ENCODE measurements at regions not wholly inside any gene's neighbourhood (a gene's known extent, or its start where the extent isn't known, plus 50 kb on each side); places are given as distances from the start of the nearest gene placed in this dataset.

GRCh38 chr5:73323466-73323865, 125.1 kb downstream of the FOXD1 start:
- no peak overlapping the region for H3T11ph ChIP-seq (ENCODE audit: low read length)
- no peak overlapping the region for H2BK20ac ChIP-seq (ENCODE audit: low read depth, low read length, poor library complexity, severe bottlenecking)
- peaks cover 5% of the 10 kb centered on the region; the same call in 1 of the 2 replicates for H3K4me1 ChIP-seq (ENCODE audit: insufficient read depth, low read length)
- H2BK12ac ChIP-seq (ENCODE audit: insufficient read length, low read depth, low read length), result no peak overlapping the region
- H3K23me2 ChIP-seq (ENCODE audit: insufficient read length, low read depth, low read length, poor library complexity, severe bottlenecking), result no peaks in the 10 kb centered on the region
- H3K9ac ChIP-seq (ENCODE audit: extremely low read depth, insufficient read length, low read length), result no peak overlapping the region
- no peak overlapping the region for H2BK5ac ChIP-seq (ENCODE audit: insufficient read length, low read length)
- no peak overlapping the region for H4K91ac ChIP-seq (ENCODE audit: insufficient read length, low read depth, low read length)
- Mint-ChIP-seq H3K4me3 (no peak overlapping the region), H3K27me3 (ENCODE audit: low read depth) (peaks cover 4% of the 10 kb centered on the region; the same call in 1 of the 2 replicates), H3K4me1 (peaks cover 14 to 15% of the 10 kb centered on the region in 2 experiments), H3K27ac (no peak overlapping the region), H3K36me3 (ENCODE audit: insufficient read depth in 1 of 3, low read depth in 3 of 3) (no peaks in the 10 kb centered on the region), H3K9me3 (no peaks in the 10 kb centered on the region)
- H3K56ac ChIP-seq (ENCODE audit: insufficient read length, low read depth, low read length), result no peak overlapping the region
- H4K20me1 ChIP-seq (ENCODE audit: control insufficient read depth, insufficient read depth, insufficient read length), result no peaks in the 10 kb centered on the region
- H2AK5ac ChIP-seq (ENCODE audit: insufficient read length, low read length), result no peak overlapping the region
- WGBS (ENCODE audit: extremely low coverage, insufficient read length, low lambda C conversion rate), result no CpG with 5 or more reads among the region's 5 CpGs
- no peak overlapping the region for H3K23ac ChIP-seq (ENCODE audit: insufficient read length, low read depth, low read length)
- no peak overlapping the region for H4K8ac ChIP-seq (replicated peaks; ENCODE audit: insufficient read length, low read depth, low read length)
- TF ChIP-seq CTCF (conservative IDR thresholded peaks at IDR 0.05), result no peak
- H3K14ac ChIP-seq (ENCODE audit: insufficient read depth, low read length), result no peak overlapping the region
- no peak overlapping the region for H3K27ac ChIP-seq (ENCODE audit: insufficient read length, low read depth, low read length)
- H3K27me3 ChIP-seq (ENCODE audit: insufficient read depth, low read length), result no peaks in the 10 kb centered on the region
- H3K79me1 ChIP-seq (ENCODE audit: insufficient read depth, low read depth, low read length, poor library complexity, severe bottlenecking), result no peaks in the 10 kb centered on the region
- DNase-seq, result no peak
- H2BK120ac ChIP-seq (ENCODE audit: low read depth, low read length, poor library complexity, severe bottlenecking), result no peak overlapping the region
- no peak overlapping the region for H3K18ac ChIP-seq (ENCODE audit: insufficient read length, low read depth, low read length)
- no peak overlapping the region for H3K4me2 ChIP-seq (ENCODE audit: insufficient read depth, insufficient read length, low read length)
- no peaks in the 10 kb centered on the region for H3K9me3 ChIP-seq (ENCODE audit: control insufficient read depth, low read depth, low read length)
- H3K4ac ChIP-seq (ENCODE audit: low read depth, low read length), result no peak overlapping the region
- no peaks in the 10 kb centered on the region for H3K79me2 ChIP-seq (ENCODE audit: insufficient read depth, low read length)
- no peak overlapping the region for H2BK15ac ChIP-seq (ENCODE audit: low read depth, low read length)
- no peak overlapping the region for H2AFZ ChIP-seq (ENCODE audit: low read length)
- no peak overlapping the region for H4K5ac ChIP-seq (ENCODE audit: insufficient read length, low read depth, low read length)

All from H9 (cell line).